NCI-H524 (cell line): ENCODE measurements at regions not wholly inside any gene's neighbourhood (a gene's known extent, or its start where the extent isn't known, plus 50 kb on each side); places are given as distances from the start of the nearest gene placed in this dataset.
"Not testable (repeated sequence)": the region's sequence is repeated elsewhere in the genome, so short reads cannot be mapped to it uniquely, and the experiment has no call there.

ENCODE experiments used
- DNase-seq, 2 experiments: peaks; one replicate each; lab custom pipeline; 2025; lab: John Stamatoyannopoulos, UW

- DNase-seq = no peak
Measured at GRCh38 chr5:12883395-12883794, 979.1 kb upstream of the CTNND2 start.

DNA sequence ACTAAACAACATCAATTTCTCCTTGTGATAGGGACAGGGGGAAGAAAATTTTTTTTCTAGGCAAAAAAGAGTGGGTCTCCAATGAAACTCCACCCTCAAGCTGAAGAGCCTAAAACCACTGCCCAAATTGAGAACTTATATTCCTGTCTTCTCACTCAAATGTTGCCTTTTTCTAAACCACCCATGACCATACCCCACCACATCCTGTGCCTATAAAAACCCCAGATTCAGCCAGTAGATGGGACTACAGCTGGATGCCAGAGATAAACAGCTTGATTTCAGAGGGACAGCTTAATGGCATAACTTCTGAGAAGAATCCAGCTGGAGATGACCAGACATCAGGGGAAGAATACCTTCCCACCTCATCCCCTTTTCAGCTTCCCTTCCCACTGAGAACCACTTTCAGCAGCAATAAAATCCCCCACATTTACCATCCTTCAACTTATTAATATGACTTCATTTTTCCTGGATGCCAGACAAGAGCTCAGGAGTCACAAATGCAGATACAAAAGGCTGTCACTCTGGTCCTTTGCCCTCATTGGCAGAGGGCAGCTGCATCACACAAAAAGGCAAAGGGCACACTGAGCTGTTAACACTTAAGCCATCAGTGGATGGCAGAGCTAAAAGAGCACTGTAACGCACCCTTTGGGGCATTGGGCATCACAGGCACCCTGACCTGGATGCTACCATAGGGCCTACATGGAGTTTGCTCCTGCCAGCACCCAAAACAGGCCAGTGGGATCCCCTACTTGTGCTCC, 972.5 kb upstream of the CTNND2 start:
- no peak for DNase-seq

DNA sequence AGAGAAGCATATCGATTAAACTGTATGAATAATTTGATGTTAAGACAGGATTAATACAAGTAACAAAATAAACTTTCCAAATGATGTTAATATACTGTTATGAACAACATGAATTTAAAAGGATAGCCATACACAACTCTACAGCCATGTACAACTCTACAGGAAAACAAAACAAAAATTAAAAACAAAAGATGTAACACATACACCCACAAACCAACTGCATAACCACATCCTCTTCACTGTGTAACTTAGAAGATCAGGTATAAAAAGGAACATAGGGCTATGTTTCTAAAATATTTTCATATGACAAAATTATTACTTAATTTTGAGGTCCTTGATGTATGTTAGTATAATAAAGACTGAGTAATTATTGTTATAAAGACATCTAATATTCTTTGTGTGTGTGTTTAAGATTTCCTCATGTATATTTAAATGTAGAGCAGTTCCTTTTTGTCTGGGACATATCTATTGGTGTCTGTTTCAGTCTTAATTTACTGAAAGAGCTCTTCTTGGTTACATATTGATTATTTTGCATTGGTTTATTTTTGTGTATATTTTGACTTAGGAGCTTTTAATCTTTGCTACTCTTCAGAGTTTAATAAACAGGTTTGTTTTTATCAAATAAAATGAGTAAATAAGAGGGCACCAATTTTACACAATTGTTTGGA, 966.8 kb upstream of the CTNND2 start:
- DNase-seq = no peak

DNA sequence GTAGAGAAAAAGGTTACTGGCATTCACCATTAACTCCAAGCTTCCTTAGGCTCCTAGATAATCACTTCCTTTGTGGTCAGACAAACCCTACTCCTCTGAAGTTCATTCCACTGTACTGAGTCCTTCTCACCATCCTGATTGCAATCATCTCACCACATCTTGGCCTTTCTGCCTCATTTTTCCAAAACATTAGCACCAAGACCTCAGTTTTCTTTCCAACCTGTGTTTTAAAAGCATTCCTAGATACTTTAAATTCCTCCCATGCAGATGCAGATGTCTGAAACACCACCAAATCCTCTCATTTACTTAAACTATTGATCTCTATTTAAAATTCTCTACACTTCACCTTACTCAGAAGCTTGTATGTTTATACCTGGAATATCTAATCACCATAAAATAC, 961.3 kb upstream of the CTNND2 start:
- no peak for DNase-seq

GRCh38 chr5:12861886-12862654, 957.8 kb upstream of the CTNND2 start:
- no peak for DNase-seq

DNA sequence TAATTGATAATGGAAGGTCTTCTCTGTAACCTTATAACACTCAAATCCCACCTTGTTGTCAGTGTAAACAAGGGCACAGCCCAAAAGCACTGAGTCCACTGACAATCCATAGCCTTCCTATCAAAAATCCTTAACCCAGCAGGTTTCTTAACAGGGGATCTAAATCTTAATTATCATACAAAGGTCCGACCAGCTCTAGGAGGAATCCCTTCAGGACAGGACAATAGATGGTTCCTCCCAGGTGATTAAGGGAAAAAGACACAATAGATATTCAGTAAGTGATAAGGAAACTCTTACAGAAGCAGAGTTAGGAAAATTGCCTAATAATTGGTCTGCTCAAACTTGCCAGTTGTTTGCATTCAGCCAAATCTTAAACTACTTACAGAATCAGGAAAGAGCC, 951.9 kb upstream of the CTNND2 start:
- DNase-seq = not testable (repeated sequence)

GRCh38 chr5:12854386-12854785, 950.1 kb upstream of the CTNND2 start:
- no peak for DNase-seq

DNA sequence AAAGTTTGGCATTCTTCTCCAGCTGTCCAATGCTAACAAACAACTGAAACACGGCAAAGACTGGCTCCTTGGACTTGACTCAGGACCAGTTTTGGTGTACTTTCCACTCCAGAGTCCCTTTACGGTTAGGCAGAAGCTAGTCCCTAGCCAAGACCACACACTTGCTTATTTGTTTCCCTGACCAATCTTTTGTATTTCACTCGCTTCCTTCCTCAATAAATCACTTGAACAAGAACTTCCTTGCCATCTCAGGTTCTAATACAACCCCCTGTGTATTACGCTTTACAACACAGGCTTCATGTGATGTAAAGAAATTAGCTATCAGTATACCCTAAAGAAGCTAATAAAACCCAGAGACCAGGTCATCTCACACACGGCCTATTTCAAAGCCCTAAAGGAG, 947.5 kb upstream of the CTNND2 start:
- DNase-seq = no peak

DNA sequence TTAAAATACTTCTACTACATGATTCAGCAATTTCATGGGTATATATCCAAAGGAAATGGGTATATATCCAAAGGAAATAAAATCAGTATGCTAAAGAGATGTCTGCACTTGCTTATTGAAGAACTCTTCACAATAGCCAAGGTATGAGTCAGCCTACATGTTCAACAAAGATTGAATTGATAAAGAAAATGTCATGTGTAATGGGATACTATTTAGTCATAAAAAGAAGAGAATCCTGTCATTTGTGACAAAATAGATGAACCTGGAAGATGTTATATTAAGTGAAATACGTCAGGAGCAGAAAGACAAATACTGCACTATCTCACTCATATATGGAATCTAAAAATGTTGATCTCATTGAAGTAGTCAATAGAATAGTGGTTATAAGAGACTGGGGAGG, 944.5 kb upstream of the CTNND2 start:
- DNase-seq = no peak

DNA sequence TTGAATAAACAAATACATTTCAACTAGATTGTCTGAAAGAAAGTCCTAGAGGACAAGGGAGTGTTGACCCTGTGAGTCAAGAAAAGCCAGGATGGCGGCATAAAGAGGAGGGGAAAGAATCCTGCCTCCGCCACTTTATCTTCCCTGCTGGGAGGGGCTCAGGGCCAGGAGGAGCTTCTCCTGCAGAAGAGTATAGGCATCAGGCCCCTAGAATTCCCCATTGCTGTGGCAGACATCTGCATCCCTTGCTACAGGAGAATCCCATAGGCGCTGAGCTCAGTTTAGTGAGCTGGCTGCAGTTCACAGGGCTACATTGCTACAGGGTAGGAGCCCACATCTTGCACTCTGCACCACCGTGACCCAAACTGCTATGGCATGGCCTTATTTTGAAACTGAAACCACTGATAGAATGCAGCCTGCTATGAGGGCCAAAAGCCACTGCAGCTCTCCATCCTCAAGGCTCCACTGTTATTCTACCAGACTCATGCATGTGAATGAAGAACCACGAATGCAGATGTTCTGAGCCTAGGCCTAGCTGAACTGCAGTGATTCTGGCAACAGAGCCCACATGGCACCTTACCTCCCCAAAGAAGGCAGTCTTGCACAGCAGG, 941.4 kb upstream of the CTNND2 start:
- no peak for DNase-seq

- DNase-seq = no peak
Measured at GRCh38 chr5:12840972-12841371, 936.7 kb upstream of the CTNND2 start.

DNA sequence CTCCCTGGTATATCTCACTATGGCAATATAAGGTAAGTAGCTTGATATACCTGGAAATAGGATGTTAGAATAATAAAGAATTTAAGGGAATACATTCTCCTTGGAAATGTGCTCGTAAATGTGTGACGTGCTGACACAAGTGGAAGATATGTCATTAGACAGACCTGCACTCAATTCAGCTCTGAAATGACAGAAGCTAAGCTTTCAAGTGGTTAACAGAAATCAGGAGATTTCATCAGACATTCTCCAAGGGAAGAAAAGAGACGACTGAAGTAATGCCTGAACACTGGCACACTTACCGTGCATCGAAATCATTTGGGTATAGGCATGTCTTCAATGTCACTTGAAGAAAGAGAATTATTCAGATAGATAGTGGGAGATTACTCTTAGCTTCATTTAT, 933.3 kb upstream of the CTNND2 start:
- DNase-seq = peak in 1 of 2 experiments; percentile 42

DNA sequence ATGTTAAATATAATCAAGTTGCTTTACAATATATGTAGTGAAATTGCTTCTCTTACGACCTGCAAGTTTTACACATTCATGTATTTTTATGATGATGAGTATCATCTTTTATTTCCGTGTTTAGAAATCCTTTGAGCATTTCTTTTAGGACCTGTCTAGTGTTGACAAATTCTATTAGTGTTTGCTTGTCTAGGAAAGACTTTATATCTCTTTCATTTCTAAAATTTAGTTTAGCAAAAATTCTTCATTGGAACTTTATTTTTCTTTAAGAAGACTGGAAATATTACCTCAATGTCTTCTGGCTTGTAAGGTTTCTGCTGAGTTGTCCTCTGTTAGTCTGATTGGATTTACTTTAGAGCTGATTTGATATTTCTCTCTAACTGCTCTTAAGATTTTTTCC, 920.9 kb upstream of the CTNND2 start:
- DNase-seq = no peak

DNA sequence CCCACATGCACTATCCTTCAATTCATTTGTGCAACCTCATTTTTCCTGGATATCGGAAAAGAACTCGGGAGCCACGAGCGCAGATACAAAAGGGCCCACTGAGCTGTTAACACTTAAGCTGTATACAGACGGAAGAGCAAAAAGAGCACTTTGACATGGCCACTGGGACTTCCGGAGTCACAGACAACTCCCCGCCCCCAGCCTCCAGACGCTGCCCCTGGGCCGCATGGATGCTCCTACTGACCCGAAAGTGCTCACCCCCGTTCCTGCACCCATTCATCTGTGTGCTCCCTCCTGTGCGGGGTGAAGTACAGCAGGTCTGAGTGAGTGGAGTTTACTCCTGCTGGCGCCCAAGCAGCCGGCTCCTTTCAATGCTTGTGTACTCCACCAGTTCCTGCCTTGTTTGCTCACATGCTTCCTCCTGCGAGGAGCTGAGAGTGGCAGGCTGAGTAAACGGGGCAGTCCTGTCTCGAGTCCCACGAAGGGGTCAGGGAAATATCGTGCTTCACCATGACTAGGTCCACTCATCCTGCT, 901.0 kb upstream of the CTNND2 start:
- DNase-seq = no peak

DNA sequence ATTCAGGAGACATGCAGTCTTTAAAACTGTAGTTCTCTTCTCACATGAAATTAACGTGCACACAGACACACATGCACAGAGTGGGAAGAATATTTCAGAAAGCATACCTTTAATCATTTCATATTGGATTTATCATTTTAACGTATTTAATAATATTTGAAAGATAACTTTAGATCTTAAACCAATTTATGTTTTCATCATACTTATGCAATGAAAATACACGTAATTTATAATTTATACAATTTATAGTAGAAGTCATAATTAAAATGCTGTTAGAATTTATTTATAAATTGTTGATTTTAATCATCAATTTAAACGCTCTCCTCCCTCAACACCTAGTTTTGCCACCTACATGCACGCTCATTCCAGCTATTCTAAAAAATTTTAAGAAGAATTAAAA, 894.9 kb upstream of the CTNND2 start:
- no peak for DNase-seq

DNA sequence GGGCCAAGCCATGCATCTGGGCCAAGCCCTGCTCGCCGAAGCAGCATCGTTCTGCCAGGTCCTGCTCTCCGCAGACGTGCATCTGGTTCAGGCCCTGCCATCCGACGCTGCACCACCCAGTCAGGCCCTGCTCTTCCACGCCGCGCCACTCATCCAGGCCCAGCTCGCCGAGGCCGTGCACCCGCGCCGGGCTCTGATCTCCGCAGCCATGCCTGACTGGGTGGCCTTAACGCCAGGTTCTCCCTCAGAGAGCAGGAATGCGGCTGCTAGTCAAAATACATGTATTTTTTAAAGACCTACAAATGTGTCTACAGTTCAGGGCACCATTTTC, 891.1 kb upstream of the CTNND2 start:
- DNase-seq = no peak

DNA sequence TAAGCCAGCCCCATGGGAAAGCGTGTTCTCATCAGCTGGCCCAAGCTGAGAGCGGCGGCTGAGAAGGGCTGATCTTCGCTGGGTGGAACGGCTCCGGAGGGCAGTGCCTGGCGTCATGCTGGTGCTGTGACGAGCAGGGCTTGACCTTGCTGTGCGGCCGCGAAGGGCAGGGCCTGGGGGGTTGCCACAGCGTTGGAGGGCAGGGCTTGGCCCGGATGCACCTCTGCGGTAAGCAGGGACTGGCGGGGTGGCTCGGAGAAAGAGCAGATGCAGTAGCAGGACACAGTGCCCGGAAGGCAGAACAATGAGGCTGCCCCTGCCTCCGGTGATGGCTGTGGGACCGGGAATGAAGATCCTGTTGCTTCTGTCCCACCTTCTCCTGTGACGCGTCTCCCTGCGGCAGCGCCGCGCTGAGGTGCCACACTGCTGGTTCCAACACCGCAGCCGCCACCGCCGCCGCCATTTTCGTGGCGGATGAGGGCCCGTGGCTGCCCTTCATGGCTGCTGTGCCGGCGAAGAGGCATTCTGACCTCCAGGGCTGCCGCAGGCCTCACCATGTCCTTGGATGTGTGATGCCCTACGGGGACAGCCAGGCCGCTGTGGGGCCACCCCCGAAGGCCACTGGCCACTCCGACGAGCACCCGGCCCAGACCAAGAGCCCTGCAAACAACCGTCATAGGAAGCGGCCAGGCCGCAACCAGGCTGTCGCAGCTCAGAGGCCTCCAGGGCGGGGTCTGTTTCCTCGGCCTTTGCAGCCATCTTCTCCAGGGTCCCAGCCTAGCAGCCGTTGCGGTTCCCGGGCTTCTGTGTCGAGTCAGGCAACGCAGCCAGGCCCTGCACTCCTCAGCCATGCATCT, 890.5 kb upstream of the CTNND2 start:
- DNase-seq = no peak

DNA sequence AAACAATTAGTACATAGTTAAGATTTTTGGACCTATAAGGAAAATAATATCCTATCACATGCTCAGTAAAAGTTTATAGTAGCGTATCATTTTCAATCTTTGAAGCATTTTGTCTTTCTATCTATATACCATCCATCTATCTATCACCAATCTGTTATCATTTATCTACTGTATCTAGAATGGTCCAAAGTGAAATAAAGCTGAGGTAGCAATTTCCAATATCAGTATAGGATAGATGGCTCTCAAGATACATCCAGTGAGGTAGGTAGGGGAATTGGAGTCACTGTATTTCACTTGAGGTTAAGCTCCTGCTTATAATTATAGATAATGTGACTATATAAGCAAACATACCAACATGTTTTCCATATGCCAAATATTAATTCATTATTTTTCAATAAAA, 889.1 kb upstream of the CTNND2 start:
- no peak for DNase-seq

DNA sequence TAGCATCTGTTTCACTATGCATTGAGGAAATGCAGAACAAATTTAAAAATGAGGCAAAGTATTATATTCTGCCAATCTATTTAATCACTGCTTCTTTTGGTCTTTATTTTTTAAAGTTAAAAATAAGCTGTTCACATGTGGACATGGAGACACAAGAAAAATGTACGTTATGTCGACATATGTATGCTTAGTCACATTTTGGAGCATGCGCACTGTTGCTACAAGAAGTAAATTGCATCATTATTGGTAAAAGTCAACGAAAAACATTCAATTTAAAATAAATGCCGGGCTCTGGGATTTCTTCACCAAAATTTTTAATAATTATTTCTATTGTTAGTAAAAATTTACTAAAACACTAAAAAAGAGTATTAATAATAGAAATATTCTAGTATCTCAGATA, 876.3 kb upstream of the CTNND2 start:
- no peak for DNase-seq

- no peak for DNase-seq
Measured at GRCh38 chr5:12777342-12777741, 873.1 kb upstream of the CTNND2 start.

DNA sequence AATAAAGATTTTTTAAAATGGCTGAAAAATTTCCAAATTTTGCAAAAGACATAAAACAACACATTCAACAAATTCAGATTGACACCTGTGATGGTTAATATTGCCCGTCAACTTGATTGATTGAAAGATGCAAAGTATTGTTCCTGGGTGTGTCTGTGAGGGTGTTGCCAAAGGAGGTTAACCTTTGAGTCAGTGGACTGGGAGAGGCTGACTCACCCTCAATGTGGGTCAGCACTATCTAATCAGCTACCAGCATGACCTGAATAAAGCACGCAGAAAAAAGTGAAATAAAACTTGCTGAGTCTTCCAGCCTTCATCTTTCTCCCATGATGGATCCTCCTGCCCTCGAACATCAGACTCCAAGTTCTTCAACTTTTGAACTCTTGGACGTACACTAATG, 868.0 kb upstream of the CTNND2 start:
- DNase-seq = no peak

DNA sequence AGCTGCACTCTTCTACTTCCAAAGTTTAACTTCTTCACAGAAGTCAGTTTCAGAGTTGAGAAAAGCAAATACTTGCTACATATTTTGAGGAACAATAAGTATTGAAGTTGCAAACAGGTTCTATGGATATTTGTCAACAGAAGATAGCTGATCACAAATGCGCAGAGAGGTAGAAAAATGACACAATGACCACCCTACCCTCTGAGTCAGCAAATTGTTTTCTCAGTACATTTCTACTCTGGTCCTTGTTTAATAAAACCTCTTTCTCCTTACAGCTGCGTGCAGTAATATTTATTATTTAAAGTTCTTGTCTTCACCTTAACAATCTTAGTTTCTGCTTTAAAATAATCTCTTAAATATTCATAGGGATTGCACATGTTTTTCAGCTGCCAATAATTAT, 855.1 kb upstream of the CTNND2 start:
- no peak for DNase-seq
